MCF 10A (cell line): ENCODE measurements at regions not wholly inside any gene's neighbourhood (a gene's known extent, or its start where the extent isn't known, plus 50 kb on each side); places are given as distances from the start of the nearest gene placed in this dataset.
A peak's percentile ranks its signal among the peaks of the same experiment; 100 is the strongest.

ENCODE experiments used
- BruUV-seq: library from RNA; stranded (reverse); fragments of 400-500 nt; replicated peaks from 2 replicates; lab custom pipeline; 2021; lab: Mats Ljungman, UMichigan
- CTCF ChIA-PET: fragments of 300-600 bp; sonication (Branson Sonifier 250); formaldehyde crosslinking; extraction: SDS; loops from one replicate; lab custom pipeline; 2021; ENCODE audit warnings: antibody characterized with exemption, inconsistent platforms; lab: Yijun Ruan, JAX
- POLR2A ChIA-PET: fragments of 300-600, 350-650 bp; sonication (Branson Sonifier 250); formaldehyde crosslinking; extraction: SDS; loops from one replicate; lab custom pipeline; 2020; ENCODE audit warnings: antibody characterized with exemption, inconsistent platforms; lab: Yijun Ruan, JAX
- DNase-seq: peaks from one replicate; pipeline ENCODE4 v3.0.0-alpha.2; 2018; ENCODE audit not compliant: unreplicated experiment
- H3K27ac Mint-ChIP-seq: one replicate; pipeline ENCODE4 v1.8.0; 2022; ENCODE audit warnings: mild to moderate bottlenecking, low read depth, mixed read lengths; ENCODE audit not compliant: unreplicated experiment
- H3K27me3 Mint-ChIP-seq: one replicate; pipeline ENCODE4 v1.8.0; 2022; ENCODE audit warnings: mixed read lengths; ENCODE audit not compliant: insufficient read depth, unreplicated experiment
- H3K36me3 Mint-ChIP-seq: one replicate; pipeline ENCODE4 v1.8.0; 2022; ENCODE audit warnings: mild to moderate bottlenecking, moderate library complexity, mixed read lengths; ENCODE audit not compliant: insufficient read depth, unreplicated experiment
- H3K4me1 Mint-ChIP-seq: one replicate; pipeline ENCODE4 v1.8.0; 2022; ENCODE audit warnings: mixed read lengths; ENCODE audit not compliant: insufficient read depth, unreplicated experiment
- H3K4me3 Mint-ChIP-seq: one replicate; pipeline ENCODE4 v1.8.0; 2022; ENCODE audit warnings: mild to moderate bottlenecking, moderate library complexity, mixed read lengths; ENCODE audit not compliant: unreplicated experiment
- H3K9me3 Mint-ChIP-seq: one replicate; pipeline ENCODE4 v1.8.0; 2022; ENCODE audit warnings: mixed read lengths; ENCODE audit not compliant: unreplicated experiment
- CTCF ChIP-seq: fragments of 200-600 bp; IDR thresholded peaks from one replicate; pipeline ENCODE4 v1.8.0; 2022; ENCODE audit warnings: antibody characterized with exemption, mild to moderate bottlenecking; ENCODE audit not compliant: unreplicated experiment
- intact Hi-C: fragments of 100-400 bp; cut with micrococcal nuclease; formaldehyde crosslinking; loops from 2 replicates; pipeline ENCODE4 v1.14.1; 2022

DNA sequence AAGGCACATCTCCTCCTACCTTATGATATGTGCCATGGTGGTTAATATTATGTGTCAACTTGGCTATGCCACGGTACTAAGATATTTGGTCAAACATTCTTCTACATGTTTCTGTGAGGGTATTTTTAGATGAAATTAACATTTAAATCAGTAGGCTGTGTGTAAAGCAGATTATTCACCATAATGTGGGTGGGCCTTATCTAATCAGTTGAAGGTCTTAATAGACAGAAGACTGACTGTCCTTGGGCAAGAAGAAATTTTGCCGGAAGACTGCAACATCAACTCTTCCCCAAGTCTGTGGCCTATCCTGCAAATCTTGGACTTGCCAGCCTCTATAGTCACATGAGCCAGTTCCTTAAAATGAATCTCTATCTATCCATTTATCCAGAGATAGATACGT is 380.1 kb upstream of the DDI1 start:
- DNase-seq, result no peak
- Mint-ChIP-seq H3K27me3 (no peaks in the 10 kb centered on the region), H3K4me1 (no peaks in the 10 kb centered on the region), H3K4me3 (no peak overlapping the region), H3K27ac (no peak overlapping the region), H3K36me3 (no peaks in the 10 kb centered on the region), H3K9me3 (peaks cover 17% of the 10 kb centered on the region)
- ChIA-PET CTCF (no interaction called here), POLR2A (no interaction called here)
- BruUV-seq, result no TSS peak
- intact Hi-C loops, result no loop called here
- no peak for TF ChIP-seq CTCF

DNA sequence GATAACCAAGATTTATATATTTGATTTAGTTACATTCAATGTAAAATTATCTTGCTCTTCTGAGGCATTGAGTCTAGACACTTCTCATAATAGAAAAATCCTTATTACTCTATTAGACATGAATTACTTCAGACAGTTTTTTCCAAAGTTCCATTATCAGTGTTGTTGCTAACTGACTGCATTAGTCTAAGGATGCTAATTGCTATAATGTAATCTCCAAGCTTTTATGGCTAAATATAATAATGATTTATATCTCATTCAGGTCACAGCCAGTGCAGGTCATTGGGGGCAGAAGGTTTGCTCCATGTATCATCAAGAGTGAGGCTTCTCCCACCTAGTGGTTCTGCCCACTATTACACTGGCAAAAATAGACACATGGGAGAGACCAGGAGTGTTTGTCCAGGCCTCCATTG is 377.2 kb upstream of the DDI1 start:
- BruUV-seq, result no TSS peak
- ChIA-PET CTCF (interaction anchor here (0.6 to 1.3 kb wide), 2 partner anchors 11 to 409 kb away, joined by 3 to 4 read pairs; no protein-coding TSS in a partner anchor), POLR2A (no interaction called here)
- intact Hi-C loops, result no loop called here
- Mint-ChIP-seq H3K36me3 (no peaks in the 10 kb centered on the region), H3K27ac (no peak overlapping the region), H3K27me3 (no peaks in the 10 kb centered on the region), H3K9me3 (no peaks in the 10 kb centered on the region), H3K4me3 (no peak overlapping the region), H3K4me1 (no peaks in the 10 kb centered on the region)
- peak; percentile 29 for TF ChIP-seq CTCF
- peak; percentile 58 for DNase-seq

GRCh38 chr11:103659743-103660142 is 376.7 kb upstream of the DDI1 start:
- ChIA-PET POLR2A (interaction anchor here (0.6 kb wide), 1 partner anchor 42 kb away, joined by 3 read pairs; no protein-coding TSS in a partner anchor), CTCF (interaction anchor here (0.6 to 1.3 kb wide), 2 partner anchors 11 to 291 kb away, joined by 3 read pairs; no protein-coding TSS in a partner anchor)
- peak; percentile 17 for DNase-seq
- Mint-ChIP-seq H3K4me3 (no peak overlapping the region), H3K4me1 (no peaks in the 10 kb centered on the region), H3K27ac (no peak overlapping the region), H3K27me3 (no peaks in the 10 kb centered on the region), H3K36me3 (no peaks in the 10 kb centered on the region), H3K9me3 (no peaks in the 10 kb centered on the region)
- intact Hi-C loops, result no loop called here
- no TSS peak for BruUV-seq
- no peak for TF ChIP-seq CTCF

DNA sequence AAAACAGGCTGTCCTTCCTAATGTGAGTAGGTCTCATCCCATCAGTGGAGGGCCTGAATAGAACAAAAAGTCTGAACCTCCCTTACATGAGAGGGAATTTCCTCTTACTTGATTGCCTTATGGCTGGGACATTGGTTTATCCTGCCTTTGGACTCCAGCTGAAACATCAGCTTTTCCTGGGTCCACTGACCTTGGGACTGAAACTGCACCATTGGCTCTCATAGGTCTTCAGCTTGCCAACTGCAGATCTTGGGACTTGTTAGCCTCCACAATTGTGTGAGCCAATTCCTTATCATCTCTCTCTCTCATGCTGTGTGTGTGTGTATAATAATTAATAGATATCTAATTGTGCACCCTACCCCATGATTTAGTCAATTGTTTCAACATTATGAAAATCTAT is 375.3 kb upstream of the DDI1 start:
- no peak for DNase-seq
- H3K27ac Mint-ChIP-seq, result no peak overlapping the region
- ChIA-PET CTCF (no interaction called here), POLR2A (no interaction called here)
- intact Hi-C loops, result no loop called here
- H3K9me3 Mint-ChIP-seq, result no peaks in the 10 kb centered on the region
- no peak overlapping the region for H3K4me3 Mint-ChIP-seq
- no peaks in the 10 kb centered on the region for H3K27me3 Mint-ChIP-seq
- H3K4me1 Mint-ChIP-seq, result no peaks in the 10 kb centered on the region
- no peaks in the 10 kb centered on the region for H3K36me3 Mint-ChIP-seq
- no peak for TF ChIP-seq CTCF
- no TSS peak for BruUV-seq
